ENCODE measurements at regions not wholly inside any gene's neighbourhood (a gene's known extent, or its start where the extent isn't known, plus 50 kb on each side); places are given as distances from the start of the nearest gene placed in this dataset.

DNA sequence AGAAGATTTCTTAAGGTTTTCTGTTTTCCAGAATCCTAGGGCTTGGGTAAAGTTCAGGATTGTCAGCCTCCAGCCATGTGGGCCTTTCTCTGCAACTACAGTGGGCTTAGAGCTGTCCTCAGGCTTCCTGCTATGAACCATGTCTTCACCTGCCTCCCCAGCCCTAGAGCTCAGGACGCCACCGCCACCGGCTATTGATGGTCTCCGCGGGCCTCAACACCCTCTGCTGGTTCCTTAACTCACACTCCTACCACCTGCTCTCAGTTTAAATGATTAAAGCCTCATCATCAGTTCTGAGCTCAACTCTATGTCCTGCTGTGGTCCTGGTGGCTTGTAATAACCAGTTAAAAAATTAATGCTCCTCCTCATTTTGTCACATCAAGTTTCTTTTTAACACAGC lies 221.0 kb downstream of the EFNB2 start:
- TF ChIP-seq TAF1 (IDR thresholded peaks at IDR 0.05; ENCODE audit: borderline replicate concordance, low read depth, low read length) (no peak), POLR2AphosphoS5 (IDR thresholded peaks at IDR 0.05; ENCODE audit: low read depth, low read length) (no peak), POLR2A (IDR thresholded peaks at IDR 0.05; ENCODE audit: low read depth, low read length) (no peak)

Data from GM12892 (cell line).